ENCODE measurements at regions not wholly inside any gene's neighbourhood (a gene's known extent, or its start where the extent isn't known, plus 50 kb on each side); places are given as distances from the start of the nearest gene placed in this dataset.

- no peaks in the 10 kb centered on the region for H3F3A ChIP-seq (ENCODE audit: insufficient read depth)
- no peaks in the 10 kb centered on the region for H3K36me3 ChIP-seq (ENCODE audit: low read length)
- no peaks in the 10 kb centered on the region for H3K79me2 ChIP-seq (ENCODE audit: insufficient read depth, low read length)
- no peaks in the 10 kb centered on the region for H4K20me1 ChIP-seq (ENCODE audit: low read depth, low read length)
- H2AFZ ChIP-seq (ENCODE audit: low read depth, low read length, severe bottlenecking), result no peak overlapping the region
- no peak overlapping the region for H3K27ac ChIP-seq (ENCODE audit: low read depth, low read length)
- H3K9ac ChIP-seq (ENCODE audit: low read length), result no peak overlapping the region
- no peak overlapping the region for H3K4me3 ChIP-seq (ENCODE audit: insufficient read depth, low read length, poor library complexity, severe bottlenecking)
- no peaks in the 10 kb centered on the region for H3K27me3 ChIP-seq (ENCODE audit: low read length)
- H3K4me2 ChIP-seq (ENCODE audit: low read depth, low read length, poor library complexity, severe bottlenecking), result no peak overlapping the region
- H3K9me3 ChIP-seq (ENCODE audit: insufficient read depth, low read length), result no peaks in the 10 kb centered on the region
- H3K9me2 ChIP-seq (replicated peaks; ENCODE audit: insufficient read depth, low read length), result no peaks in the 10 kb centered on the region
- no peak for TF ChIP-seq EZH2phosphoT487 (conservative IDR thresholded peaks at IDR 0.05; ENCODE audit: low read length)
- TF ChIP-seq, protein P1, sequence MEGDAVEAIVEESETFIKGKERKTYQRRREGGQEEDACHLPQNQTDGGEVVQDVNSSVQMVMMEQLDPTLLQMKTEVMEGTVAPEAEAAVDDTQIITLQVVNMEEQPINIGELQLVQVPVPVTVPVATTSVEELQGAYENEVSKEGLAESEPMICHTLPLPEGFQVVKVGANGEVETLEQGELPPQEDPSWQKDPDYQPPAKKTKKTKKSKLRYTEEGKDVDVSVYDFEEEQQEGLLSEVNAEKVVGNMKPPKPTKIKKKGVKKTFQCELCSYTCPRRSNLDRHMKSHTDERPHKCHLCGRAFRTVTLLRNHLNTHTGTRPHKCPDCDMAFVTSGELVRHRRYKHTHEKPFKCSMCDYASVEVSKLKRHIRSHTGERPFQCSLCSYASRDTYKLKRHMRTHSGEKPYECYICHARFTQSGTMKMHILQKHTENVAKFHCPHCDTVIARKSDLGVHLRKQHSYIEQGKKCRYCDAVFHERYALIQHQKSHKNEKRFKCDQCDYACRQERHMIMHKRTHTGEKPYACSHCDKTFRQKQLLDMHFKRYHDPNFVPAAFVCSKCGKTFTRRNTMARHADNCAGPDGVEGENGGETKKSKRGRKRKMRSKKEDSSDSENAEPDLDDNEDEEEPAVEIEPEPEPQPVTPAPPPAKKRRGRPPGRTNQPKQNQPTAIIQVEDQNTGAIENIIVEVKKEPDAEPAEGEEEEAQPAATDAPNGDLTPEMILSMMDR (IDR thresholded peaks at IDR 0.05; ENCODE audit: insufficient read depth, low read length, poor library complexity, severe bottlenecking), result no peak
Observed at GRCh38 chr9:79257228-79257781, 314.5 kb upstream of the TLE4 start.

GRCh38 chr9:79257790-79258351, 313.9 kb upstream of the TLE4 start:
- Histone ChIP-seq H3K4me3 (ENCODE audit: insufficient read depth, low read length, poor library complexity, severe bottlenecking) (no peak overlapping the region), H3K9ac (ENCODE audit: low read length) (no peak overlapping the region), H4K20me1 (ENCODE audit: low read depth, low read length) (no peaks in the 10 kb centered on the region), H3K9me3 (ENCODE audit: insufficient read depth, low read length) (no peaks in the 10 kb centered on the region), H3F3A (ENCODE audit: insufficient read depth) (no peaks in the 10 kb centered on the region), H3K9me2 (replicated peaks; ENCODE audit: insufficient read depth, low read length) (no peaks in the 10 kb centered on the region), H3K27me3 (ENCODE audit: low read length) (no peaks in the 10 kb centered on the region), H2AFZ (ENCODE audit: low read depth, low read length, severe bottlenecking) (no peak overlapping the region), H3K79me2 (ENCODE audit: insufficient read depth, low read length) (no peaks in the 10 kb centered on the region), H3K4me2 (ENCODE audit: low read depth, low read length, poor library complexity, severe bottlenecking) (no peak overlapping the region), H3K27ac (ENCODE audit: low read depth, low read length) (no peak overlapping the region), H3K36me3 (ENCODE audit: low read length) (no peaks in the 10 kb centered on the region)
- no peak for TF ChIP-seq EZH2phosphoT487 (conservative IDR thresholded peaks at IDR 0.05; ENCODE audit: low read length)
- TF ChIP-seq, protein P1 (IDR thresholded peaks at IDR 0.05; ENCODE audit: insufficient read depth, low read length, poor library complexity, severe bottlenecking), result no peak

- H2AFZ ChIP-seq (ENCODE audit: low read depth, low read length, severe bottlenecking), result no peak overlapping the region
- H3K9ac ChIP-seq (ENCODE audit: low read length), result no peak overlapping the region
- H3K4me3 ChIP-seq (ENCODE audit: insufficient read depth, low read length, poor library complexity, severe bottlenecking), result no peak overlapping the region
- H3K9me3 ChIP-seq (ENCODE audit: insufficient read depth, low read length), result no peaks in the 10 kb centered on the region
- H3F3A ChIP-seq (ENCODE audit: insufficient read depth), result no peaks in the 10 kb centered on the region
- H3K79me2 ChIP-seq (ENCODE audit: insufficient read depth, low read length), result no peaks in the 10 kb centered on the region
- no peaks in the 10 kb centered on the region for H4K20me1 ChIP-seq (ENCODE audit: low read depth, low read length)
- TF ChIP-seq EZH2phosphoT487 (conservative IDR thresholded peaks at IDR 0.05; ENCODE audit: low read length), result no peak
- TF ChIP-seq, protein P1 (IDR thresholded peaks at IDR 0.05; ENCODE audit: insufficient read depth, low read length, poor library complexity, severe bottlenecking), result no peak
- no peaks in the 10 kb centered on the region for H3K36me3 ChIP-seq (ENCODE audit: low read length)
- no peaks in the 10 kb centered on the region for H3K9me2 ChIP-seq (replicated peaks; ENCODE audit: insufficient read depth, low read length)
- H3K4me2 ChIP-seq (ENCODE audit: low read depth, low read length, poor library complexity, severe bottlenecking), result no peak overlapping the region
- H3K27ac ChIP-seq (ENCODE audit: low read depth, low read length), result no peak overlapping the region
- H3K27me3 ChIP-seq (ENCODE audit: low read length), result no peaks in the 10 kb centered on the region
Observed at GRCh38 chr9:79259858-79260257, 311.9 kb upstream of the TLE4 start.
